Thyroid gland (tissue), 4 donors: ENCODE measurements at regions not wholly inside any gene's neighbourhood (a gene's known extent, or its start where the extent isn't known, plus 50 kb on each side); places are given as distances from the start of the nearest gene placed in this dataset.

ENCODE experiments used
- POLR2A ChIP-seq, 2 donors: fragments of 450-650 bp; IDR thresholded peaks; one replicate each; pipeline ENCODE4 v1.6.1; 2017; ENCODE audit warnings: antibody characterized with exemption in 2 of 2, mild to moderate bottlenecking in 2 of 2, moderate library complexity in 1 of 2
- TF ChIP-seq, protein P1 (sequence below), 6 experiments: fragments of 200-600 bp in 3 of 6; fragments of 450-650 bp in 3 of 6; sonication (generic) in 3 of 6; IDR thresholded peaks; one replicate each; pipeline ENCODE4 v1.5.1; 2016 to 2019; ENCODE audit warnings: antibody characterized with exemption in 6 of 6, mild to moderate bottlenecking in 2 of 6, inconsistent platforms in 1 of 6, moderate library complexity in 1 of 6

DNA sequence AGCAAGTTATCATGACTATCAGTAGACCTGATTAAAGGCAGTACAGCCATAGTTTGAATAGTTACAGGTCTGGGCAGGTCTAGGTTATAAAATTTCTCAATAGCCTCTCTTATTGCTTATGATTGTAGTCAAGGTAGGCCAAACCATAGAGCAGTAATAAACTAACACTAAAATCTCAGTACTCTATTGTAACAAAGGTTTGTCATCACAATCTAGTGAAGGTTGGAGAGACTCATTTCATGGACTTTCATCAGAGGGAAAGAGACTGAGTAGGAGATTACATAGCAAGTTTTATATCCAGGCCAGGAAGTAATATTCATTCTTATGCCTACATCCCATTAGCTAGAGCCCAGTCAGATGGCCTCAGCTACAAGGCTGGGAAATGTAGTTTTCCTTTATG lies 141.0 kb downstream of the ASB9 start:
- TF ChIP-seq, protein P1, sequence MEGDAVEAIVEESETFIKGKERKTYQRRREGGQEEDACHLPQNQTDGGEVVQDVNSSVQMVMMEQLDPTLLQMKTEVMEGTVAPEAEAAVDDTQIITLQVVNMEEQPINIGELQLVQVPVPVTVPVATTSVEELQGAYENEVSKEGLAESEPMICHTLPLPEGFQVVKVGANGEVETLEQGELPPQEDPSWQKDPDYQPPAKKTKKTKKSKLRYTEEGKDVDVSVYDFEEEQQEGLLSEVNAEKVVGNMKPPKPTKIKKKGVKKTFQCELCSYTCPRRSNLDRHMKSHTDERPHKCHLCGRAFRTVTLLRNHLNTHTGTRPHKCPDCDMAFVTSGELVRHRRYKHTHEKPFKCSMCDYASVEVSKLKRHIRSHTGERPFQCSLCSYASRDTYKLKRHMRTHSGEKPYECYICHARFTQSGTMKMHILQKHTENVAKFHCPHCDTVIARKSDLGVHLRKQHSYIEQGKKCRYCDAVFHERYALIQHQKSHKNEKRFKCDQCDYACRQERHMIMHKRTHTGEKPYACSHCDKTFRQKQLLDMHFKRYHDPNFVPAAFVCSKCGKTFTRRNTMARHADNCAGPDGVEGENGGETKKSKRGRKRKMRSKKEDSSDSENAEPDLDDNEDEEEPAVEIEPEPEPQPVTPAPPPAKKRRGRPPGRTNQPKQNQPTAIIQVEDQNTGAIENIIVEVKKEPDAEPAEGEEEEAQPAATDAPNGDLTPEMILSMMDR (IDR thresholded peaks at IDR 0.05) = no peak
- TF ChIP-seq POLR2A (IDR thresholded peaks at IDR 0.05) = no peak
